NOMO-1 treated with DMSO at 0.1 percent for 48 hours (cell line): ENCODE measurements at regions not wholly inside any gene's neighbourhood (a gene's known extent, or its start where the extent isn't known, plus 50 kb on each side); places are given as distances from the start of the nearest gene placed in this dataset.

Source experiments
- DNase-seq: peaks from one replicate; lab custom pipeline; 2025; ENCODE audit not compliant: unreplicated experiment; lab: John Stamatoyannopoulos, UW

DNA sequence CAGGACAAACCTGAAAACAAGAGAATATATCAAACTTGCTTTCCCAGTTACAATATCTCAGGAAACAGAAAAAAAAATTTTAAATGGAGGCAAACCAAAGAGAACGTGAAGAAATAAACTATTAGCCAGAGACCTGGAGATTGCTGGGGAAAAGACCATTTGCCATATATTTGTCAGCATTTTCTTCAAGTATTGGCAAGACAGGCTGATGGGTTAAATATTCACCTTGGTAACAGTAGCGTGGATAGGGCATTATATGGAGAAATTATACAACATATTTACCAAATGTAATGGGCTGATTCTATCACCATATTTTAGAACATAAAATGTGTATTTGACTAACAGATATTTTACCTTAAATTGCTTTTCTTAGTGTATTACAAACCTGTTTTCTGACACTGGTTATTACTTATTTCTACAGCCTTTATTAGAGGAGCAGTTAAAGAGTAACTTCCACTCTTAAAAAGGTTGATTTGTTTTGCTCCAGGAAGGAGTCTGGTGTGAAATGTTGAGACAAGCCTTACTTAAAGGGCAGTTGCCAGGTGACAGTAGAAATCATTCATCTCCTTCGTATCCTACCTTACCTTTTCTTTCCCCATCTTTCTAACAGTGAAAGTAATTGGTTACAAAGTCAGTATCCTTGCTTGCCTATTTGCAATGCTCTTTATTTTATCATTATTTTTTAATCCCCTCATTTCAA, 575.5 kb downstream of the GBA3 start:
- no peak for DNase-seq

DNA sequence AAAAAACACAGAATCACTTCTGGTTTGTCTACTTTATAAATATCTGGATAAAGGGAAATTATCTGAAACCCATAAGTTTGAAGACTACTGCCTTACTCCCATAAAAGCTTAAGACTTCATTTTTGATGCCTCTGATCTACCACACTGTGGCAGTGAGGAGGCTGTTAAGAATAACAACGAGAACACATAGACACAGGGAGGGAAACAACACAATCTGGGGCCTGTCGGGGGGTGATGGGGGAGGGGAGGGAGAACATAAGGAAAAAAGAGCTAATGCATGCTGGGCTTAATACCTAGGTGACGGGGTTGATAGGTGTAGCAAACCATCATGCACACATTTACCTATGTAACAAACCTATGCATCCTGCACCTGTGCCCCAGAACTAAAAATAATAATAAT, 573.7 kb downstream of the GBA3 start:
- DNase-seq = no peak

DNA sequence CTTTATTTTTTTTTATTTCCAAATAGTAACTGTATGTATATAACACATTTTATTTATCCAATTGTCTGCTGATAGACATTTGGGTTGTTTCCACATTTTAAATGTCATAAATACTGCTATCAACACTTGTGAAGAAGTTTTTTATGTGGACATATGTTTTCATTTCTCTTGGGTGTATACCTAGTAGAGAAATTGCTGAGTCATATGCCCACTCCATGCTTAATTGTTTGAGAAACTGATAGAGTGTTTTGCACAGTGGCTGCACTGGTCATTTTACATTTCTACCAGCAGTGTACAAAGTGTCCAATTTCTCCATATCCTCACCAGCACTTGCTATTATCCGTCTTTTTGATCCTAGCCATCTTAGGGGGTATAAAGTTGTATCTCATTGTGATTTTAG, 567.8 kb downstream of the GBA3 start:
- DNase-seq = no peak

DNA sequence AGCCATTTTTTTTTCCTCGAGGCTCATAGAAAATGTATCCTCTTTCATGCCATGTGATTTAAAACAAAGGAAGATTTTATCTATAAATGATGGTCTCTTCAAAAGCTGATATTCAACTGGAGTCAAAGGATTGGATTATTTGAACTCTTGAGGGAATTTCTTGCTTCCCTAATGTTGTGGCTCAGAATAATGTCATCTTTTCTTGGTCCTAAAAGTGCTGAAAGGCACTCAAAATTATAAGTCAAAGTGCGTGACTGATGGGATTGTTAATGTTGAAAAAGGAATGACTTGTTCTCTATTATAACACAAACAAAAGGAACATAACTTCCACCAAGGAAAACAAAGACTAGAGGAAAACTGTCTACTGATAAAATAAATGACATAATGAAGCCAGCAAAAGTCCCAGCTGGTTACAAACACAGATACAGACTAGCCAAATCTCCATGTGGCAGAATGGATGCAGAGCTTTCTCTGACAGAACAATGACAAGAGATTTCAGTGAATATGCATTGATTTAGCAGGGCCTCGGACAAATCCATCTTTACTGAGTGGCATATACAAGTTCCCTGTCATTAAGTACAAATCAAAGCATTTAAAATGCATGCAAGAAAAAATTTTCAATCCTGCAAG, 552.6 kb downstream of the GBA3 start:
- no peak for DNase-seq

DNA sequence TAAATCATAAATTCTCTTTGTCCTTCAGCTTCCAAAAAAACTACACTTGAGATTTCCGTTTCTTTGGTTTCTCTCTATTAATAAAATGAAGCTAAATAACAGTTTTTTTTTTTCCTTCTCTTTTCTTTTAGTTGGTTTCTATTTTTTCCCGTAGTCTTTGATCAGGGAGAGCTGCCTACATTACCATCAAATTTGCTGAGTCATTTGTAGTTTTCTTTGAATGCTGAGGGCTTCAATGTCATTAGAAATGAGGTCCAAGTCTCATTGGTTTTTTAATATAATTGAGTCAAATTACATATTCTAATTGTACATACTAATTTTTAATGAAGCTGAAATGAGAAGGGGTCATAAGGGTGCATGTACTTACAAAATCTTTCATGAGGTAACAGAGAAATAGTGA, 550.2 kb downstream of the GBA3 start:
- no peak for DNase-seq

DNA sequence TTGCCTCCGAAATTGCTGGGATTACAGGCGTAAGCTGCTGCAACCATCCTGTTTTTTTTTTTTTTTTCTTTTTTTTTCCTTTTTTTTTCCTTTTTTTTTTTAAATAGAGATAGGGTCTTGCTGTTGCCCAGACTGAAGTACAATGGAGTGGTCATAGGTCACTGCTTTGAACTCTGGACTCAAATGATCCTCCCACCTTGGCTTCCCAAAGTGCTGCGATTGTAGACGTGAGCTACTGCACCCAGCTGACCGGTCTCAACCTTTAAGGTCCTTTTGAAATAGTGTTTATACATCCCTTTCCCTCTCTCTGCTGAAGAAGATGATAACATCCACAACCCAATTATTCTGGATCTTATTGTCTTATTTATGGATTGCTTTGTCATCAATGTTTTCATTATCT, 548.7 kb downstream of the GBA3 start:
- no peak for DNase-seq

DNA sequence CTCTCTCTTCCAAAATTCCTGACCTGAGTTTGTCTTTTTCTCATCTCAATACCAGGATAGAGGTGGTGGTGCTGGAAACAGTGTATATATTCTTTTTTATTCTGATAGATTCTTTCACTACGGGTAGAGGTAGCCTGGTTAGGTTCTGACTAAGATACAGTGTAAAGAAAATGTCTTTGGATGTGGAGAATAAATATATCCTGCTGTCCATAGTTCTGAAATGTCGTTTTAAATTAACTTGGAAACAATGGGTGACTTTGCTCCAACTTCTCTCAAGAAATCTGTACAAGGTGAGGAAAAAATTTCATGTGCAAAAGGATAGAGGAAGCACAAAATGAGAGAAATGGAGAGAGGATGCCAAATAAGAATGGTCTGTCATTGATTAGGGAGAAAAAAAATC, 546.1 kb downstream of the GBA3 start:
- DNase-seq = no peak

DNA sequence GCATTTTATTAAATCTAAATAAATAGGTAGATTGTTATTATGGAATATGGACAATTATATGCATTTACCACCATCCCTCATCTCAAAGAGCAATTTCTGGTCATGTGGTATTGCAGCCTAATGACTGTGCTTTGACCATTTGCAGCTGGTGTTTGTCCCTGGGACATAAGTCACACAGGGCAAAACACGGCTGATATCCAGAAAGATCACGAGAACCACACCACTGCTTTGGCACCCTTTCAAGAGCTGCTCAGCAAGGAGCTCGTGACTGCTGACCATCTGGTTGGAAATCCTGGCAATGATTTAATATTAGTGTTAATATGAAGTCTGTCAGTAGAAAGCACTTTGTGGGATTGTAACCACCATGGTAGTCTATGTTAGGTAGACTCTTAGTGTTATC, 545.0 kb downstream of the GBA3 start:
- DNase-seq = no peak

DNA sequence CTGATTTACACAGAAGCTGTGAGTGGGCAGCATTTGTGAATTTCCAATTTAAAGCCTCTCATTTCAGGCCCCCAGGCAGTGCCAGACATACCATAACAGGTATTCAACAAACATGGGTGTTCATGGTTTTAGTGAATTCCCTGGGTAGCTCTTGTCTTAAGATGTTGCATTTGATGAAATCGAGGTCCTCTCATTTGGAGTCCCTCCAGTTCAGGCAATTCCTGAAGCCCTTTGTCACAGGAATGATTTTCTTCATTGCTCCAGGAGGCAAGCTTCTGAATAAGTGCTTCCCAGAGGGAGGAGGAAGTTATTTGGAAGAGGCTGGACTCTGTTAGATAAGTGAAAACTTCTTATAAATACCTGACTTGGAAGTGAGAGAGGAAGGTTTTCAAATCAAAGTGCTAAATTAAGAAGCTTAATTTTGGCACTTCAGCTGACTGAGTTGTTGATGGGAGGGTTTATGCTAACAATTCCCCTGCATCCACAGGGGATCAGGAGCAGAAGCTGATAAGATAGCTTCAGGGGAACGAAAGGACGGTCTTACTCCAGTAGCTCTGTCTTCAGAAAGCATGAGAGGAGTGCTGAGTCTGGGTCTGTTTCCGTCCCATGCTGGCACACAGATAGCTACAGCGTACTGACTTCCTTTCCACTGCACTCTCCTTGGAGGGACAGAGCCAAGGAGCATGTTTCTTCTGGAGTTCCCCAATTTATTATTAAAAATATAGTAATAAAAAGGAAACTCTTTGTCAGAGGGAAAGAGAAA, 543.1 kb downstream of the GBA3 start:
- DNase-seq = no peak

DNA sequence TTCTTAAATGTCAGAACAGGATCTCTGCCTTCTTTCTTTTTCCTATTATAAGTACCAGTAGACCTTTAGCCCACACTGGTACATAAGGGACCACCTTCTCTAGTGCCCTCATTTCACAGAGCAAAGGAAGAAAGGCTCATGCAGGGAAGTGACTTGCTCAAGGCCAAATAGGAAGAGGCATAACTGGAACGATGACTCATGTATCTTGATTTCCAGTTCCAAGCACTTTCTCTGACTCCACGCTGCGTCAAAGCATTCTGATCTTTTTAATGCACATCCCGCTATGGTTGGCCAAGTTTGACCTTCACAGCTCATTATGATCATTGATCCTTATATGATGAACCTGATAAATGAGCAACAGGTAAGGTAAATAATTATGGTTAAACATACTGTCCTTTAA, 542.0 kb downstream of the GBA3 start:
- no peak for DNase-seq

DNA sequence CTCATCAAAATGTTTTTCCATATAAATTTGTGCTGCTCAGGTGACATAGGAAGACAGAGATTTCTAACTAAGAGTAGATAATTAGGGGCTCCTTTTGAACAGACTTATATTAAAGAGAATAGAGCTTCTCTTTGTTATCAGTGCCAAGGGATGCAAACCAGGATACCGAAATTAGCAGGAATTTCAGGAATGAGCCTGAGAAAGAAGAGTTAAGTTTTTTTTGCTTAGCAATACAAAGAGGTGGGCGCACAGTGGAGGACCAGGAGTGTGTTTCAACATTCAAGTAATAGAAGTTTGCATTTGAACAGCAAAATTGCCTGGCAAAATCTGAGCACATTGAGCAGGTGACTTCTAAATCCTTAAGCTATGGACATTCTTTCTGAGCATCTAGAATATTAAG, 541.3 kb downstream of the GBA3 start:
- DNase-seq = no peak

DNA sequence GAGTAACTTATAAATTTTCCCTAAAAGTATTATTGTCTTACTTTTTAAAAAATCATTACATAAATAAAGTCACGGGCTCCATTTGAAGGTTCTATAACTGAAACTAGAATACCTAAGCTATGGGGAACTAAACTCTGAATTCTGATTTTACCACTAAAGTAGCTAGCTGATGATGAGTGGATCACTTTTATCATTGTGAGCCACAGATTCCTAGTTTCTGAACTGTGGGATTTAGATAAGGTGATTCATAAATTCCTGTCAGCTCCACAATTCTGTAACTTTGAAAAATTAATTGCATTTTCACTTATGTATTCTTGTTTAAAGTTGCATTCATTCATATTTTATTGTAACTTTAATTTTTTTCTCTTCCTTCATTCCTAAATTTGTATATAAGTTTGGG, 540.9 kb downstream of the GBA3 start:
- DNase-seq = no peak

DNA sequence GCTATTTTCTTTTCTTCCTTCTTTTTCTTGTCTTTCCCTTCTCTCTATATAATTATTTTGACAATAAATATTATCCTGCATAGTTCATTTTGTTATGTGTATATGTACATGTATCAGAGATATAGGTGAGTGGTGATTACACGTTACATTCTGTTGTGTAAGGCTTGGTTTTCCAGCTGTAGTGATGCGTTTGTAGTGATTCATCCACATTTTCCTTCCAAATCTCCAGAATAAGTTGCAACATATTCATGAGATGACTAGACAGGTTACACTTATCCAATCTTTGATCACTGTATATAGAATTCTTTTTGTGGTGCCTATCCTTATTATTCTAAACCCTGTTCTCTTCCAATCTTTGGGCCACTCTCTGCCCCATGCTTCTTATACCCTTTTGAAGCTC, 540.2 kb downstream of the GBA3 start:
- DNase-seq = no peak

DNA sequence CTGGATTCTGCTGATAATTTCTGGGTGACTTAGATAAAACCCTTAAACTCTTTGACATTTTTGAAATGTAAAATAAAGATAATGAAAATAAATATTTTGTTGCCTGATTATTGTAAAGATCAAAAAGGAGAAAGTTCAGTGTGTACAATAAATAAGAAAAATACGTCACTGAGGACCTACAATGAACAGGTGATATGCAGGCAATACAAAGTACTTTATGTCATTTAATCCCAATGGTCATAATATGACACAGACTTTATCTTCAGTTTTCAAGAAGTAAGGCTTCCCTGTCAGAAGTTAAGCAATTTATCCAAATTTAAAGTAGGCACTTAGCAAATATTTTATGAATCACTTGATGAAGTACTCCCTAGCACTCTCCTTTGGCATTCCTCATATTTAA, 532.8 kb downstream of the GBA3 start:
- DNase-seq = no peak

DNA sequence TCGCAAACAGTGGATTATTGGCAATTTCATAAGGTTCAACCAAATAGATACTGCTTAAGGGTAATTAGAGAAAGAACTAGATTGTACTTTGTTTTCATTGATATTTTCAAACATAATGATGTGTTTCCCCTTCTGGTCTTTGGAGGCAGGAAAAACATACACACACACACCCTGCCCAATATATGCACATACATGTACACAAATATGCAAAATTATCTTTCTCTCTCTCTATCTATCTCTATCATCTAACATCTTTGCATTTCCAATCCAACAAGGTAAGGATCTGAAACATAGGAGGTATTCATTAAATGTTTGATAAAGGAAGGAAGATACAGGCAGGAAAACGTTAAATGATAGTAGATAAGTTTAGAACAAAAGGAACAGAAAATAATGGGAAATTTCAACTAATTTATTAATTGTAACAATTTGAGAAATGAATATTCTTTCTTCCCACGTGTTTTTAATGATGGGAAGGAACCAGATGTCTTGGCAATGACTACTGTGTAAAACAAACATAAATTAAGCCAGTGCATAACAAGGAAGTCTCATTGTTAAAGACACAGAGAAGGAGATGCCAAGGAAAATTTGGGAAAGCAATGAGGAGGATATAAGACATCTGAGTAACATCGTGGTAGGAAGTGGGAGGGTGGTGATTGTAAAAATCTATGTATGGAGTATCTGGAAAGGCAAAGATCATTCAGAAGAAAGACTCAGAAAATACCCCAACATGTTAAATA, 532.1 kb downstream of the GBA3 start:
- DNase-seq = no peak

DNA sequence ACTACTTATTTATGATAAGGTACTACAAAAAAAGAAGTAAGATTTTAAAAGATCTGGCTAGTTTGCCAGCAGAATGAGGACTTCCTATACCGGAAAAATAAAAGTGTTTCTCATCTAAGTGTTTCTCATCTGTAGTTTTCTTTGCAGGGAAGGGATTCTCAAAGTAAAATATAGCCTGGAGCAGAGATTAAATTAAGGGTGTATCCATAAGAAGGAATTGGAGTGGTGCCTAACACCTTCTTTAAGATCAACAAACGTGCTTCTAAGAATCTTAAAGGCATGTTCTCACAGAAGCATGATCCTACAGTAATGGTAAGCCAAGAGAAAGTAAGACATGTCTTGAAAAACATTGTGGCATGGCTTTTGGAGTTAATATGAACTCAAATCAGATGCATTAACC, 528.2 kb downstream of the GBA3 start:
- DNase-seq = no peak

DNA sequence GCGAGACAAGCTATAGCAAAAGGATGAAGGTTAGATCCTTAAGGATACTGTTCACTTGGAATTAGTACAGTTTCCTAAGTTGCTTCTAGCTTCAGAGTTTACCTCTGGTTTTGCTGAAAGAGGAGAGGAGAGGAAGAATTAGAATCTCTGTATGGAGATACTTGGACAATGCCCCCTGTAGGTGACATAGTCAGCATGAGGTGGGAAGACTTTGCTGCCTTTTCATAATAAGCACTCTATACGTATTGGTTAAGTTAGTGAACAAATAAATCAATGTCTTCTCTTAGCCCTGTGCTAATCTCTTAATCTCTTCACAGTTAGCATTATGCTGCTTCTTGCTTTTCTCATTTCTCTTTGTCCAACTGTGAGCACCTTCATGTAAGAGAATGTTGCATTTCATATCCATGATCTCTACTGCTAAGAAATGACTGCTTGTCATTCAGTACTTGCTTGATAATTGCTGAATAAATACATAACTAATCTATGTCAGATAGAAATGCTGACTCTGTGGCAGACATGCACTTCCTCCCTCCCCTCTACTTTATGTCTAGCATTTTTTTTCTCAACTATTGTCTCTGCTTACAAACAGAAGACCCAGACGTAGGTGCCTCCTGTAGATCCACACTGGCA, 527.2 kb downstream of the GBA3 start:
- no peak for DNase-seq

DNA sequence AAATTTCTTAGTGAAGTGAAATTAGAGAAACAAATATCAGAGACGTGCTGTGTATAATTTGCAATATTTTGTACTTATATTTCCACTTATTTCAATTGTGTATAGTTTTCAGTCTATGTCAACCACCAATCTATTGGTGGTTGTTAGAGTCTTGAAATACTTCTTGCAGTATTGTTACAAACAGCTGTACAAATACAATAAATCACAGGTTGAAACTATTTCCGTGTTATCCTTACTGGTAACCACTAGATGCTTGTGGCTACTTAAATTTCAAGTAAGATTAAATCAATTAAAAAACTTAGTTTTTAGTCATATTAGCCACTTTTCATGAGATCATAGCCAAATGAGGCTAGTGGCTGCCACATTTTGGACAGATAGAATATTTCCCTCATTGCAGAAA, 520.5 kb downstream of the GBA3 start:
- DNase-seq = no peak

DNA sequence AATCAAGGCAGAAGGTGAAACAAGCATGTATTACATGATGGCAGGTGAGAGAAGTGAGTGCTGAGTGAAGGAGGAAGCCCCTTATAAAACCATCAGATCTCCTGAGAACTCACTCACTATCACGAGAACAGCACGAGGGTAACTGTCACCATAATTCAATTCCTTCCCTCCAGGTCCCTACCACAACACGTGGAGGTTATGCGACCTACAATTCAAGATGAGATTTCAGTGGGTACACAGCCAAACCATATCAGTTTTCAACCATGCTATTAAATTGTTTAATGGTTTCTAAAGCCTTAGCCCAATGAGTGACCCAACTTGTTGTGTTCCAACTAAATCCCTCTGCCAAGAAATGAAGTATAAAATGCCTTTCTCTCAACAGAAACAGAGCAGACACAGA, 519.8 kb downstream of the GBA3 start:
- DNase-seq = no peak

DNA sequence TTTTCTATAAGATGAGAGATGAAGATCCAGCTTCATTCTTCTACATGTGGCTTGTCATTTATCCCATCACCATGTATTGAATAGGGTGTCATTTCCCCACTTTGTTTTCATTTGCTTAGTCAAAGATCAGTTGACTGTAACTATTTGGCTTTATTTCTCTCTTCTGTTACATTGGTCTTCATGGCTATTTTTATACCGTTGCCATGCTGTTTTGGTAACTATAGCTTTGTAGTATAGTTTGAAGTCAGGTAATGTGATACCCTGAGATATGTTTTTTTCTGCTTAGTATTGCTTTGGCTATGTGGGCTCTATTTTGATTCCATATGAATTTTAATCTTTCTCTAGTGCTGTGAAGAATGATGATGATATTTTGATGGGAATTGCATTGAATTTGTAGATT, 514.3 kb downstream of the GBA3 start:
- no peak for DNase-seq

DNA sequence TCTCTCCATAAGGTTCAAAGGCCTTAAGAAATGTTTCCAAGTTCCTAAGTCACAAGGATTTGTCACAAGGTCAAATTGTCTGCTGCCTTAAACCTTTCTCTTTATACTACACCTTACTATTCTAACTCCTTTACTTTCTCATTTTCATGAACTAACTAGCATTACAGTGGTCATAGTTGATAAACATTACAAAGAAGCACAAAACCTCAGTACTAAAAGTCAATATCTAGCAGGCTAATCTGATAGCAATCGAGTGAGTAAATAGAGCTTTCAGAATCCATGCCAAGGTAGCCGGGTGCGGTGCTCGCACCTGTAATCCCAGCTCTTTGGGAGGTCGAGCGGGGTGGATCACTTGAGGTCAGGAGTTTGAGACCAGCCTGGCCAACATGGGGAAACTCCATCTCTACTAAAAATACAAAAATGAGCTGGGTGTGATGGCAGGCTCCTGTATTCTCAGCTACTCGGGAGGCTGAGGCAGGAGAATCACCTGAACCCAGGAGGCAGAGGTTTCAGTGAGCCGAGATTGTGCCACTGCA, 510.0 kb downstream of the GBA3 start:
- DNase-seq = peak; percentile 35
